Caco-2 (cell line): ENCODE measurements at regions not wholly inside any gene's neighbourhood (a gene's known extent, or its start where the extent isn't known, plus 50 kb on each side); places are given as distances from the start of the nearest gene placed in this dataset.

Source experiments
- BruUV-seq: library from RNA; stranded (reverse); fragments of 400-500 nt; replicated peaks from 2 replicates; lab custom pipeline; 2021; lab: Mats Ljungman, UMichigan
- CTCF ChIA-PET: fragments of 300-600 bp; sonication (Branson Sonifier 250); formaldehyde crosslinking; loops from one replicate; lab custom pipeline; 2022; ENCODE audit warnings: antibody characterized with exemption; lab: Charles Lee
- POLR2A ChIA-PET: fragments of 300-600 bp; sonication (Branson Sonifier 250); formaldehyde crosslinking; loops from one replicate; lab custom pipeline; 2022; ENCODE audit warnings: antibody characterized with exemption; lab: Charles Lee
- DNase-seq, 2 experiments: peaks; one replicate each; pipeline versions ENCODE4 v3.0.0 to v3.0.0-alpha.2; 2020 to 2022
- H3K27me3 ChIP-seq: replicated peaks from 2 replicates; pipeline ENCODE4 v1.6.0; 2011; ENCODE audit warnings: low read length; ENCODE audit not compliant: control insufficient read depth, insufficient read depth
- H3K36me3 ChIP-seq: 2 replicates; pipeline ENCODE4 v1.5.1; 2011; ENCODE audit warnings: low read length; ENCODE audit not compliant: control insufficient read depth, insufficient read depth
- H3K4me1 ChIP-seq: fragments of 250-450 bp; sonication (Bioruptor Pico); 2 replicates; pipeline ENCODE4 v1.5.1; 2020; ENCODE audit warnings: mild to moderate bottlenecking
- H3K4me3 ChIP-seq: 2 replicates; pipeline ENCODE4 v1.5.1; 2011; ENCODE audit warnings: low read depth, mild to moderate bottlenecking, control low read depth, low read length
- H3K9me3 ChIP-seq: fragments of 250-450 bp; sonication (Bioruptor Pico); 2 replicates; pipeline ENCODE4 v1.5.1; 2020; ENCODE audit warnings: mild to moderate bottlenecking, moderate library complexity
- H3K27ac Mint-ChIP-seq: one replicate; pipeline ENCODE4 v1.8.0; 2022; ENCODE audit warnings: mixed read lengths; ENCODE audit not compliant: unreplicated experiment
- H3K27me3 Mint-ChIP-seq: one replicate; pipeline ENCODE4 v1.8.0; 2022; ENCODE audit warnings: mixed read lengths; ENCODE audit not compliant: insufficient read depth, unreplicated experiment
- H3K36me3 Mint-ChIP-seq: one replicate; pipeline ENCODE4 v1.8.0; 2022; ENCODE audit warnings: mild to moderate bottlenecking, mixed read lengths; ENCODE audit not compliant: insufficient read depth, unreplicated experiment
- H3K4me1 Mint-ChIP-seq: one replicate; pipeline ENCODE4 v1.8.0; 2022; ENCODE audit warnings: low read depth, mixed read lengths; ENCODE audit not compliant: unreplicated experiment
- H3K4me3 Mint-ChIP-seq: one replicate; pipeline ENCODE4 v1.8.0; 2022; ENCODE audit warnings: mild to moderate bottlenecking, moderate library complexity, mixed read lengths; ENCODE audit not compliant: unreplicated experiment
- H3K9me3 Mint-ChIP-seq: one replicate; pipeline ENCODE4 v1.8.0; 2022; ENCODE audit warnings: mixed read lengths; ENCODE audit not compliant: unreplicated experiment
- CTCF ChIP-seq, 2 experiments: fragments of 200-600 bp in 1 of 2; IDR thresholded peaks; 1 replicate in 1 of 2; 2 replicates in 1 of 2; pipeline versions ENCODE4 v1.5.1 to v1.8.0; 2011 to 2022; ENCODE audit warnings: antibody characterized with exemption in 1 of 2, control low read depth in 1 of 2, inconsistent platforms in 1 of 2, low read depth in 1 of 2, low read length in 1 of 2, mild to moderate bottlenecking in 1 of 2, moderate library complexity in 1 of 2; ENCODE audit not compliant: insufficient read depth in 1 of 2, severe bottlenecking in 1 of 2, unreplicated experiment in 1 of 2
- intact Hi-C: fragments of 100-400 bp; cut with micrococcal nuclease; formaldehyde crosslinking; loops from one replicate; pipeline ENCODE4 v1.10.0; 2022; ENCODE audit not compliant: unreplicated experiment

GRCh38 chr13:81957121-81957520 is 1616.2 kb upstream of the SPRY2 start:
- H3K4me3 Mint-ChIP-seq = no peak overlapping the region
- Histone ChIP-seq H3K4me3 (no peak overlapping the region), H3K36me3 (no peaks in the 10 kb centered on the region), H3K4me1 (no peaks in the 10 kb centered on the region), H3K9me3 (no peaks in the 10 kb centered on the region), H3K27me3 (no peaks in the 10 kb centered on the region)
- no peaks in the 10 kb centered on the region for H3K4me1 Mint-ChIP-seq
- no peak for DNase-seq
- no TSS peak for BruUV-seq
- ChIA-PET POLR2A (no interaction called here), CTCF (interaction anchor here (1.0 to 1.1 kb wide), 2 partner anchors 9 to 786 kb away, joined by 3 read pairs; no protein-coding TSS in a partner anchor)
- no peaks in the 10 kb centered on the region for H3K36me3 Mint-ChIP-seq
- intact Hi-C loops = loop anchor here (1.0 kb wide), 1 partner anchor 317 kb away; no protein-coding TSS in a partner anchor
- no peaks in the 10 kb centered on the region for H3K9me3 Mint-ChIP-seq
- no peak overlapping the region for H3K27ac Mint-ChIP-seq
- no peaks in the 10 kb centered on the region for H3K27me3 Mint-ChIP-seq
- TF ChIP-seq CTCF (IDR thresholded peaks at IDR 0.05; ENCODE audit: insufficient read depth in 1 of 2, low read depth in 1 of 2, low read length in 1 of 2, severe bottlenecking in 1 of 2, unreplicated experiment in 1 of 2) = peak; percentile 22 to 47

- H3K27me3 Mint-ChIP-seq = no peaks in the 10 kb centered on the region
- ChIA-PET CTCF (interaction anchor here (0.6 to 1.1 kb wide), 2 partner anchors 57 to 290 kb away, joined by 3 read pairs; no protein-coding TSS in a partner anchor), POLR2A (no interaction called here)
- H3K27ac Mint-ChIP-seq = no peak overlapping the region
- peak; percentile 39 to 61 for TF ChIP-seq CTCF (IDR thresholded peaks at IDR 0.05; ENCODE audit: insufficient read depth in 1 of 2, low read depth in 1 of 2, low read length in 1 of 2, severe bottlenecking in 1 of 2, unreplicated experiment in 1 of 2)
- no TSS peak for BruUV-seq
- intact Hi-C loops = loop anchor here (1.0 kb wide), 2 partner anchors 57 to 400 kb away; no protein-coding TSS in a partner anchor
- no peaks in the 10 kb centered on the region for H3K9me3 ChIP-seq
- H3K4me1 Mint-ChIP-seq = no peaks in the 10 kb centered on the region
- H3K36me3 ChIP-seq = no peaks in the 10 kb centered on the region
- H3K36me3 Mint-ChIP-seq = no peaks in the 10 kb centered on the region
- H3K27me3 ChIP-seq = no peaks in the 10 kb centered on the region
- no peak overlapping the region for H3K4me3 ChIP-seq
- no peaks in the 10 kb centered on the region for H3K9me3 Mint-ChIP-seq
- peak in 1 of 2 experiments; percentile 26 for DNase-seq
- H3K4me1 ChIP-seq = no peaks in the 10 kb centered on the region
- H3K4me3 Mint-ChIP-seq = no peak overlapping the region
Observed at GRCh38 chr13:81929988-81930387, 1589.1 kb upstream of the SPRY2 start.

GRCh38 chr13:81927347-81927746 is 1586.4 kb upstream of the SPRY2 start:
- no peak overlapping the region for H3K4me3 Mint-ChIP-seq
- POLR2A ChIA-PET = no interaction called here
- H3K36me3 ChIP-seq = no peaks in the 10 kb centered on the region
- intact Hi-C loops = no loop called here
- peak in 1 of 2 experiments; percentile 24 for DNase-seq
- BruUV-seq = no TSS peak
- H3K9me3 ChIP-seq = no peaks in the 10 kb centered on the region
- H3K27me3 Mint-ChIP-seq = no peaks in the 10 kb centered on the region
- no peaks in the 10 kb centered on the region for H3K27me3 ChIP-seq
- no peaks in the 10 kb centered on the region for H3K4me1 Mint-ChIP-seq
- H3K36me3 Mint-ChIP-seq = no peaks in the 10 kb centered on the region
- no peaks in the 10 kb centered on the region for H3K9me3 Mint-ChIP-seq
- H3K4me3 ChIP-seq = no peak overlapping the region
- CTCF ChIA-PET = no interaction called here
- H3K4me1 ChIP-seq = no peaks in the 10 kb centered on the region
- peak in 1 of 2 experiments; percentile 43 for TF ChIP-seq CTCF (IDR thresholded peaks at IDR 0.05; ENCODE audit: insufficient read depth in 1 of 2, low read depth in 1 of 2, low read length in 1 of 2, severe bottlenecking in 1 of 2, unreplicated experiment in 1 of 2)
- H3K27ac Mint-ChIP-seq = no peak overlapping the region
